GM18507 (cell line): ENCODE measurements at regions not wholly inside any gene's neighbourhood (a gene's known extent, or its start where the extent isn't known, plus 50 kb on each side); places are given as distances from the start of the nearest gene placed in this dataset.

Experiments used
- DNase-seq: peaks from one replicate; pipeline ENCODE4 v3.0.0; 2011; ENCODE audit warnings: low read depth; ENCODE audit not compliant: insufficient read length; ENCODE audit errors: extremely low spot score
- FAIRE-seq: peaks from 2 replicates; lab custom pipeline; 2011; peaks lifted over from hg19 to GRCh38; lab: Jason Lieb, UNC

GRCh38 chr16:10335681-10336080 lies 50.2 kb upstream of the ATF7IP2 start:
- no peak for FAIRE-seq
- no peak for DNase-seq
